ENCODE measurements at regions not wholly inside any gene's neighbourhood (a gene's known extent, or its start where the extent isn't known, plus 50 kb on each side); places are given as distances from the start of the nearest gene placed in this dataset.
A peak's percentile ranks its signal among the peaks of the same experiment; 100 is the strongest.

GRCh38 chr13:26965952-26966700, 205.5 kb downstream of the USP12 start:
- DNase-seq: no peak

- DNase-seq: no peak
These were observed 204.0 kb upstream of the GPR12 start for GRCh38 chr13:26964278-26965250.

DNA sequence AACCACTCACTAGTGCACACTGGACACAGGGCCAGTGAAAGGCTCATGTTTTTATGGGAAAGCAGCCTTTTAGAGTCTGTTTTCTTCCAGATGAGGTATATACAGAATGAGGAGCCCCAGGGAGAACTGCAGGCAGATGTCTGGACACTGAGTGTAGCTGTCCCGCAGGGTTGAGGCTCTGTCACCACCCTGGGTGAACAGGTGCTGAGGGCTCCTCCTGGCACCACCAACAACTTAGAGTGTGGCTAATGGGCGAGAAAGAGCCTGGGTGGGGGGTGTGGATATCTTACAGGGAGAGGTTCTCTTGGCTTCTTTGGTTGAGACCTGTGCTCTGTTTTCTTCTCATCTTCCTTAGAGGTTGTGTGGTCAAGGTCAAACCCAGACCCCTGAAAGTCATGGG, 202.1 kb upstream of the GPR12 start:
- no peak for DNase-seq

DNA sequence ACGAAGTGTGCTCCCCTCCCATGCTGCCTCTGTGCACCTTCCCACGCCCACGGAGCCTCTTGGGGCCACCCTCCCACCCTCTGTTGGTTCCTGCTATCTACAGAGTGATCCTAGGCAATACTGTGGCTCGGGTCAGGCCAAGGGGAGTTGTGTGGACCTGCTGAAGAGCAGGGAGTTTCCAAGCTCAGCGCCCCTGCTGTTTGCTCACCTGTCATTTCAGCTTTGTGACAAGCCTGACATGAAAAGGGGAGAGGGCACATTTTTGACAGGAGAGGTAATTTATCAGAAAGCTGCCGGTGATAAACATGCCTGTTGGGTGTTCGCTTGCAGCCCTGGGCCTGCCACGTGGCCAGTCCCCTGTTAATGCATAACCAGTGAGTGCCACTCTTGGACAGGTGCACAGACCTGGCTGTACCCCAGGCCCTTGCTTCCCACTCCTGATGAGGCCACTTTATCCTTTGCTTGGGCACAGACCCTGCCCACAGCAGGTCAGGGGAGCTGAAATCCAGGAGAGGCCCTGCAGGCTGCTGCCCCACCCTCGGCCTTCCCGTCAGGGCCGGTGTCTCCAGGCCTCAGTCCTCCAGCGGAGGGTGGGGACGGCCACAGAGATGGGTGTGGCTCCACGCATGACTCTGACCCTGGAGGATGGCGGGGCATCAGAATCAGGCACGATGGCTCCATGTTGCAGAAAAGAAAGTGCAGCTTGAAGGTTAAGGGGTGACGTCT, 201.5 kb upstream of the GPR12 start:
- no peak for DNase-seq

DNA sequence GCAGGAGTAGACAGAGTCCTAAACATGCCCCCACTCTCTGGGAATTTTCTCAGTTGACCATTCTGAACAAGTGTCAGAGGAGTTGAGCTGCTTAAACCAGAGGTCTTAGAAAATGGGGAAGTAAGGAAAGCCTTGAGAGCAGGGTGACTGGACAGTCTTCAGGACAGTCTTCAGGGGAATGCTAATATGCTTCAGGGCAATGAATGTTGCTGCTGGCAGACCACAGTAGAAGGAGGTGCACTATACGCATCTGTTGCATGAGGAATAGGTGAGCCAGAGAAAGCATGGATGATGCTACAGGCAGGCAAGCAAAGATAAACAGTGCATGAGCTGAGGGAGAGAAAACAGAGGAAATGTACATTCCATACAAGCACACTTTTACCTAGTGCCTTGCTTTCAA, 196.6 kb upstream of the GPR12 start:
- DNase-seq: peak; percentile 31 to 37

GRCh38 chr13:26956522-26957142, 196.0 kb upstream of the GPR12 start:
- no peak for DNase-seq

DNA sequence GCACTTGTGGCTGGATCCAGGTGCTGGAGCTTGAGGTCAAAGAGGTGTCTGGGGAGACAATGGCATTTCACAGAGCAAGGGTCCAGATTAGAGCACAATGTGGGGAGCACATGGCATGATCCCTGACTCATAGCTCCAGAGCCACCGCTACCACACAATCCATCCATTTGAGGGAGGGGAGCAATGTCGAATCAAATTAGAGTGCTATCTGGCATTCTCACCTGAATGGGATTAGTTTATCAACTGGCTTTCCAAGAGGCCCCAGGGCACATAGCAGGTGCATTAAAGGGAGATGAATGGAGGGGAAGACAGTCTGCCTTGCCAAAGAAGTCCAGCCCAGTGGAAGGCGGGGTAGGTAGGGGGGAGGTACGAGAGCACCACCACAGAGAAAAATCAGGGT, 194.4 kb upstream of the GPR12 start:
- no peak for DNase-seq

DNA sequence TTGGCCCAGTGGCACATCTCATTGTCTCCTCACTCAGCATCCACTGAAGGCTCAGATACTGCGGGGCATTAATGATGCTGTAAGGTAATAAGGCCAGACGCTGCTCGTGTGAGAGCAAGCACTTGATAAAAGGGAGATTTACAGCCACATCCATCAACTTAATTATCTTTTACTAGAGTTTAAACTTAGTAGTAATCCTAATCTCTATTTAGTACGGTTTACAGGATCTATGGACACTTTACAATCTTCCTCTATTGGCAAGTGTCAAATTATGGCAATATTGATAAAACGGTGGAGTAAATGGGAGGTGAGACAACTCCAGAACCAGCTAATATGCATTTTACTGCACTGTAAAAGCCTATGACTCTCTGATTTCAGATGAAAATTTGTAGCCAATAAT, 192.7 kb upstream of the GPR12 start:
- no peak for DNase-seq

- DNase-seq: no peak
These were observed 192.1 kb upstream of the GPR12 start for GRCh38 chr13:26952551-26953143.

DNA sequence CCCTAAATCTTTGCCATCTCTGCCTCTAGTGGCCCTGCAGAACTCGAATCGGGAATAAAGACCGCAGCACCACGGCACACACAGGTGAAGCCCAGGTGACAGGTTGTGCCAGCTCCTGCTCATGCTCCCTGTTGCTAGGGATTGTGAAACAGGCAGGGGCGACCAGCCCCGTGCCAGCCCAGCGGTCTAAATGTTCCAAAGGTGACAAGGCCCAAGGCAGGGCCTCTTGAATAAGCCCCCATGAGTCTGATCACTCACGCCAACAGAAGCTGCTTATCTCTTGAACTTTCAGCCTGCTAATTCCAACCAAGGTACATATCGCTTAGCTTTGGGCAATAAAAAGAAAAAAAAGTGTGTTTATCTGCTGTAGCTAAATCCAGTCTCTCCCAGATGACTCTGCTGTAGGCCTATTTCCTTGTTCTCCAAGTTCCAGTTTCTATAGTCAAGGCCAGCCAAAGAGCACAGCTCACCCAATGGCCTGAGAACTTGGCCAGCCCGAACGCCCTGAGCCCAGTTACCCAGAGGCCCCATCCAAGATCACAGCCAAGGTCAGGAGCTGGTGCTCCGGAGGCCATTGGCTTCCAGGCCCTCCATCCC, 191.1 kb upstream of the GPR12 start:
- DNase-seq: no peak

DNA sequence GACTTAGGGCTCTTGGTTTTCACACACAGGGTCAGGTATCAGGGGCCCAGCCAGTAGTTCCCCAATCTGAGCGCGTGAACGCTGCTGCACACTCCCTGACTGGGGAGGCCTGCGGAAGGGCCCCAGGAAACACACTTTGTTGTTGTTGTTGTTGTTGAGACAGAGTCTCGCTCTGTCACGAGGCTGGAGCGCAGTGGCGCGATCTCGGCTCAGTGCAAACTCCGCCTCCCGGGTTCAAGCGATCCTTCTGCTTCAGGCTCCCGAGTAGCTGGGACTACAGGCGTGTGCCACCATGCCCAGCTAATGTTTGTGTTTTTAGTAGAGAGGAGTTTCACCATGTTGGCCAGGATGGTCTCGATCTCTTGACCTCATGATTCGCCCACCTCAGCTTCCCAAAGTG, 190.4 kb upstream of the GPR12 start:
- DNase-seq: no peak

GRCh38 chr13:26950546-26950945, 190.0 kb upstream of the GPR12 start:
- no peak for DNase-seq

DNA sequence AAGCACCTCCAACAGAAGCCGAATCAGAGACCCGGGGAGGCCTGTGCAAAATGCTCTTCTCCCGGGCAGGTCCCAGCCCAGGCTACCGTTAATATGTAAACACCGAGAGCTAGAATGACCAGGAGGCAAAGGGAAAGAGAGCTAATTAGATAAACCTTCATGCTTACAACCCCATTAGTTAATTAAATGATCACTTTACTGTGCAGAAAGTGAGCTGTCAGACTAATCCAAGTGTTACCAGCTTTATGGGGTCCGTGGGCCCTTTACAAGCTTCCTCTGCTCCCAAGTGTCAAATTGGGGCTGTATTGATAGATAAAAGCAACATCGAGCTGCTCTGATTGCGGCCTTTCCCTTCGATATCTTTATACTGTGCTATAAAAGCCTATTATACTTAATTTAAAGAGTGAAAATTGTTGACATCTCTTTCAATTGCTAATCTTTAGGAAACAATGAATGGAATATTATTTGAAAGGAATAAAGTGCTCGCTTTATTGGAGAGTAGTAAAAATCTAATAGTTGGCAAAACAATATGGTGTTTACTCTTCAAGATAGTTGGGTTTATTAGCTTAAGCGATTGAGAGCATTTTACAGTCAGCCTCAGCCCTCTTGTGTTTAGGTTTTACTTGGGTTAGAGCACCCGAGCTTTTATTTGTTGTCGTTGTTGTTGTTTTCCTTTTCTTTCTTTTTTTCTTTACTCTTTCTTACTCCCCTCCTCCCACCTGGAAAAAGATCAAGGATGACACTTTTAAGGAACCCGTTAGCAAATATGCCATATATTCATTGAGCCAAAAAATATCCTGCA, 189.3 kb upstream of the GPR12 start:
- DNase-seq: no peak

GRCh38 chr13:26948353-26948752, 187.8 kb upstream of the GPR12 start:
- no peak for DNase-seq

DNA sequence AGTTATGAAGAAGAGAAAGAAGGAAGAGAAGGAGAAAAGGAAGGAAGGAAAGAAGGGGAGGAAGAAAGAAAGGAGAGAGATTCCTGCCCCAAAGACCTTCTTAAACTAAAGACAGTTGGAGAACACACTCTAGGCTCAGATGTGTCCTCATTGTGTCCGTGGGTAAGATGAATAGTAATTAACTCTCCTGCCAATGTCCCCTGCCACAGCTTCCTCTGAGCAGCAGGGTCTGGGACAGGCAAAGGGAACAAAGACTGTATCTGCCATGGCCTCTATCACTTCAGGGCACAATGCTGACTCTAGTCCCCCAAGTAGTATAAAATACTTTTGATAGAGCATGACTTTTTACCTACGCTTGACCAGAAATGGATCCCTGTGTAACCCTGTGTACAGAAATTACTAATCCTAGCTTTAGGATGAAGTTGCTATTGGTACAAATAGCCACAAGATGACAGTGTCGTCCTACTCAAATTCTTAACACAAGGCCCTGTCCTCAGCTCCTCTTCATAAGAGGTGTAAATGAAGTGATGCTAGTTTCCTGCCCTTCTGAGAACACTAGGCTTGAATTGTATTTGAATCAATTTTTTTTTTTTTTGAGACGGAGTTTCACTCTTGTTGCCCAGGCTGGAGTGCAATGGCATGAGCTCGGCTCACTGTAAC, 186.2 kb upstream of the GPR12 start:
- peak; percentile 32 to 46 for DNase-seq

DNA sequence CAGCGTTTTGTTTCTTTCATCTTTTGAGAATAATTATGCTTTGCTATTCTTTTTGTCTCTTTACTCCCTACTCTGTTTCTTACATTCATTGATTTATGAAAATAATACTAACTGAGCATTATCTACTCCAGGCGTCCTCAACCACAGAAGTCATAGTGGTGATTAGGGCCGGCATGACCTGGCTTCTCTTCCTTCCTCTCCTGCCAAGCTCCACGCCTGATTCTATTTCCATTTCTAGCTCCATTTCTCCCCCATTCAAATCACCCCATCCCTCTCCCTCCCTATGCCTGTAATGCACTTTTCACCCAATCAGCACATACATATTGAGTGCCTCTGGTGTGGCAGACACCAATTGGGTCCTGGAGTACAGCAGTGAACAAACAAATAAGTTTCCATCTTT, 183.2 kb upstream of the GPR12 start:
- DNase-seq: no peak

GRCh38 chr13:26942184-26942583, 181.6 kb upstream of the GPR12 start:
- no peak for DNase-seq

DNA sequence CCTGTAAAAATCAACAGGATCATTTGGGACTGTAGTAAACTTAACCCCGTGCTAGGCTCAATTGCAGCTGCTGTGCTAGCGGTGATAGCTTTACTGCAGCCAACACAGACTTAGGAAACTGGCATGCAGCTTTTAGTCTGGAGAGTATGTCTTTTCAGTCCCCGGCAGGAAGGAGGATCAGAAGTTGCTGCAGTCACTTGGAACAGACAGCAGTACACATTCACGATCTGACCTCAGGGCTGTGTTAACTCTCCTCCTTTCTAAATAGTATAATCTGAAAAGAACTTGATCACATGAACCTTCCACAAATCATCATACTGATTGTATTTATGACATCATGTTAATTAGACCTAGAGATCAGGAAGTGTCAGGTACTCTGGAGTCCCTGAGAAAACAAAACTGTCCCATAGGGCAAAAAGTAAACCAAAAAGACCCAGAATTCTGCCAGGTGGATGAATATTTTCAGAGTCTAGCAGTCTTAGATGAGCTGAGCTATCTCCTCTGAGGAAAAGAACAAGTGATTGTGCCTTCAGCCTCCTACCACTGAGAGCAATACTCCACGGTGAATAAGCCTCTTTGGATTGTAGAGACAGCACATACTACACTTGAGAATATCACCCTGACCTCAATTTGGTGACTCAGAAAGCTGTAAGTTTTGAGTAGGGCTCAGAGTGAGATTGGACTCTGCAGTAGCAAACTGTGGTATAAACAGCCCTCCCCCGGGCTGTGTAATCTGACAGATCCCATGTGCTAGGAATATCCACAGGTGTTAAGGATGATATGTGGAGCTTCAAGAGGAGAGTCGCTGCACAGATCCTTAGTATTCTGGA, 181.0 kb upstream of the GPR12 start:
- no peak for DNase-seq

- DNase-seq: no peak
These were observed 173.5 kb upstream of the GPR12 start for GRCh38 chr13:26934096-26934495.

- DNase-seq: no peak
These were observed 171.9 kb upstream of the GPR12 start for GRCh38 chr13:26932465-26932864.
